SU-DHL-6 (cell line): ENCODE measurements at regions not wholly inside any gene's neighbourhood (a gene's known extent, or its start where the extent isn't known, plus 50 kb on each side); places are given as distances from the start of the nearest gene placed in this dataset.

Source experiments
- H2AFZ ChIP-seq: fragments of 200-600 bp; sonication (generic); 2 replicates; pipeline ENCODE4 v1.6.1; 2014; ENCODE audit warnings: low read depth, mild to moderate bottlenecking, moderate library complexity, mixed read lengths, antibody characterized with exemption, low read length; ENCODE audit not compliant: severe bottlenecking
- H3F3A ChIP-seq: fragments of 200-600 bp; shearing (Covaris generic); 2 replicates; pipeline ENCODE4 v1.6.0; 2016; ENCODE audit warnings: antibody characterized with exemption, mild to moderate bottlenecking; ENCODE audit not compliant: insufficient read depth
- H3K27ac ChIP-seq: fragments of 200-600 bp; sonication (generic); 2 replicates; pipeline ENCODE4 v1.5.1; 2016; ENCODE audit warnings: low read depth, mild to moderate bottlenecking, low read length, moderate library complexity, mixed read lengths
- H3K27me3 ChIP-seq: fragments of 200-600 bp; sonication (generic), shearing (Covaris generic); 2 replicates; pipeline ENCODE4 v1.6.0; 2014; ENCODE audit warnings: mild to moderate bottlenecking, low read length
- H3K36me3 ChIP-seq: fragments of 200-600 bp; sonication (generic); 2 replicates; pipeline ENCODE4 v1.6.1; 2014; ENCODE audit warnings: mild to moderate bottlenecking, low read length, mixed read lengths
- H3K4me2 ChIP-seq: fragments of 300-600, 200-600 bp; shearing (Covaris generic), sonication (generic); 2 replicates; pipeline ENCODE4 v1.6.0; 2014; ENCODE audit warnings: low read length, low read depth, mild to moderate bottlenecking; ENCODE audit not compliant: poor library complexity, severe bottlenecking
- H3K4me3 ChIP-seq: fragments of 200-600 bp; sonication (generic); 2 replicates; pipeline ENCODE4 v1.5.1; 2014; ENCODE audit warnings: antibody characterized with exemption, low read length, mild to moderate bottlenecking, mixed read lengths; ENCODE audit not compliant: insufficient read depth, poor library complexity, severe bottlenecking
- H3K79me2 ChIP-seq: fragments of 200-600 bp; sonication (generic); 2 replicates; pipeline ENCODE4 v1.6.1; 2014; ENCODE audit warnings: mild to moderate bottlenecking, low read length, moderate library complexity; ENCODE audit not compliant: insufficient read depth
- H3K9ac ChIP-seq: fragments of 200-600 bp; sonication (generic); 2 replicates; pipeline ENCODE4 v1.7.0; 2014; ENCODE audit warnings: mild to moderate bottlenecking, low read length
- H3K9me2 ChIP-seq: fragments of 200-600 bp; sonication (generic); replicated peaks from 2 replicates; pipeline ENCODE4 v1.6.1; 2014; ENCODE audit warnings: low read length; ENCODE audit not compliant: insufficient read depth
- H3K9me3 ChIP-seq: fragments of 200-600 bp; sonication (generic); 2 replicates; pipeline ENCODE4 v1.6.1; 2014; ENCODE audit warnings: low read length, mixed read lengths; ENCODE audit not compliant: insufficient read depth
- H4K20me1 ChIP-seq: fragments of 200-600 bp; sonication (generic); 2 replicates; pipeline ENCODE4 v1.6.1; 2014; ENCODE audit warnings: low read depth, mild to moderate bottlenecking, antibody characterized with exemption, low read length, moderate library complexity, mixed read lengths
- EZH2phosphoT487 ChIP-seq: fragments of 200-600 bp; sonication (generic), shearing (Covaris generic); conservative IDR thresholded peaks from 2 replicates; pipeline ENCODE4 v1.6.1; 2018; ENCODE audit warnings: mild to moderate bottlenecking, antibody characterized with exemption, low read length, moderate library complexity, mixed read lengths
- TF ChIP-seq, protein P1 (sequence below): fragments of 200-600 bp; sonication (generic); IDR thresholded peaks from one replicate; pipeline ENCODE4 v1.5.1; 2017; ENCODE audit warnings: antibody characterized with exemption, mild to moderate bottlenecking, low read length, moderate library complexity; ENCODE audit not compliant: insufficient read depth, poor library complexity, severe bottlenecking

DNA sequence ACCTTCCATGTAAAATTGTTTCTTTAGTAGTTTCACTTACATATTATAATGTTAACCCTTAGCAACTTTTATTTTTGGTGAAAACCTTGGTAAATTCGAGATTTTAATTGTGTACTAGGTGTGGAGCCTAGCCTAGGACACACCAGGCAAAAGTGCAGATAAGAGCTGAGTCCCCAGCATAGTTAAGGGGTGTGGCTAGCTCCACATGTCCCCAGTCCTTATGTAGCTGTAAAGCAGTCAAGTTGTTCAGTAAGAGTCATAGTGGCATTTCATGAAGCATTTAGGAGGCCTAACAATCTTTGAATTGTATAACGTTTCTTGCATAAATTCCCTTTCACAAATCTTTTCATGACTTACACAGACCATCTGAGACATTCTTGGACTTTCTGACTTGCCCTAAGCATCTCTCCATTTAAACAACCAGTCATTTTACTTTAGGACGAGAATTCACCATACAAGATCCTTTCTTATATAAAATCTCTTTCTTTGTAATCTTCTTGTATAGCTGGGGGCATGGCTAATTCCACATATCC, 53.8 kb upstream of the INHBA start:
- H3K27ac ChIP-seq: no peak overlapping the region
- no peaks in the 10 kb centered on the region for H3K79me2 ChIP-seq
- H3K9me3 ChIP-seq: peaks cover 38% of the 10 kb centered on the region; the same call in 1 of the 2 replicates
- TF ChIP-seq, protein P1, sequence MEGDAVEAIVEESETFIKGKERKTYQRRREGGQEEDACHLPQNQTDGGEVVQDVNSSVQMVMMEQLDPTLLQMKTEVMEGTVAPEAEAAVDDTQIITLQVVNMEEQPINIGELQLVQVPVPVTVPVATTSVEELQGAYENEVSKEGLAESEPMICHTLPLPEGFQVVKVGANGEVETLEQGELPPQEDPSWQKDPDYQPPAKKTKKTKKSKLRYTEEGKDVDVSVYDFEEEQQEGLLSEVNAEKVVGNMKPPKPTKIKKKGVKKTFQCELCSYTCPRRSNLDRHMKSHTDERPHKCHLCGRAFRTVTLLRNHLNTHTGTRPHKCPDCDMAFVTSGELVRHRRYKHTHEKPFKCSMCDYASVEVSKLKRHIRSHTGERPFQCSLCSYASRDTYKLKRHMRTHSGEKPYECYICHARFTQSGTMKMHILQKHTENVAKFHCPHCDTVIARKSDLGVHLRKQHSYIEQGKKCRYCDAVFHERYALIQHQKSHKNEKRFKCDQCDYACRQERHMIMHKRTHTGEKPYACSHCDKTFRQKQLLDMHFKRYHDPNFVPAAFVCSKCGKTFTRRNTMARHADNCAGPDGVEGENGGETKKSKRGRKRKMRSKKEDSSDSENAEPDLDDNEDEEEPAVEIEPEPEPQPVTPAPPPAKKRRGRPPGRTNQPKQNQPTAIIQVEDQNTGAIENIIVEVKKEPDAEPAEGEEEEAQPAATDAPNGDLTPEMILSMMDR: no peak
- no peak for TF ChIP-seq EZH2phosphoT487
- H3K9ac ChIP-seq: no peak overlapping the region
- H2AFZ ChIP-seq: no peak overlapping the region
- H3K36me3 ChIP-seq: no peaks in the 10 kb centered on the region; the same call in 1 of the 2 replicates
- no peaks in the 10 kb centered on the region for H3F3A ChIP-seq
- no peak overlapping the region for H3K4me3 ChIP-seq
- no peaks in the 10 kb centered on the region for H4K20me1 ChIP-seq
- H3K4me2 ChIP-seq: no peak overlapping the region
- no peaks in the 10 kb centered on the region for H3K9me2 ChIP-seq
- H3K27me3 ChIP-seq: no peaks in the 10 kb centered on the region

DNA sequence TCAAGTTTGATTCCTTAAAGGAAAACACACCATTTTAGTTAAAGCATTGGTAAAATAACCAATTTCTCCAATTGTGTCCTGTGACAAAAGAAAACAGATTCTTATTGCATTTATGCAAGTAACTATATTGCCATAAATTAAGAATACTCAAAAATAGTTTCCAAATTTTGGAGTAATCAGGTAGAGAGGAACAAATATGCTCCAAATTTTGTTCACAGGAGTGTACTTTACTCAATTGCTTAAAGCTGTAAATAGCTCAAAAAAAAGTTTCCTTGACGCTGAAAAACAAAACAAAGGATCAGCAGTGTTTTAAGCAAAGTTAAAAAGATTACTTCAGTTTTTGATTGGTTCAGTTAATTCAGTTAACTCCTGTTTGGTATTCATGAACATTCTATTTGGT, 52.2 kb upstream of the INHBA start:
- Histone ChIP-seq H3K27ac (no peak overlapping the region), H3K36me3 (no peaks in the 10 kb centered on the region), H3K27me3 (no peaks in the 10 kb centered on the region), H3K4me3 (no peak overlapping the region), H3K4me2 (no peak overlapping the region), H2AFZ (no peak overlapping the region), H3K9me2 (no peaks in the 10 kb centered on the region), H4K20me1 (no peaks in the 10 kb centered on the region), H3K9ac (no peak overlapping the region), H3K79me2 (no peaks in the 10 kb centered on the region), H3F3A (no peaks in the 10 kb centered on the region), H3K9me3 (peaks cover 42% of the 10 kb centered on the region; the same call in 1 of the 2 replicates)
- no peak for TF ChIP-seq EZH2phosphoT487
- TF ChIP-seq, protein P1: no peak

DNA sequence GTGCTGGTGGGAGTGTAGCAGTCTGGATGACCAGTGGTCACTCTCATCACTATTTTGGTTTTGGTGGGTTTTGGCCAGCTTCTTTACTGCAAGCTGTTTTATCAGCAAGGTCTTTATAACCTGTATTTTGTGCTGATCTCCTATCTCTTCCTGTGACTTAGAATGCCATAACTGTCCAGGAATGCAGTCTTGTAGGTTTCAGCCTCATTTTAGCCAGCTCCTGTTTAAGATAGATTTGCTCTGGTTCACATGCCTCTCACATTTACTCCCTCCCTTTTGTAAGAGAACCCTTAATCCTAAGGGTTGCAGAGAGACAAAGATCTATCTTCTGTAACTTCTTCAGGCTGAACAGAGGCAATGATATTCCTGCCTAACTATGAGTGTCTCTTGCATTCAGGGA, 51.2 kb upstream of the INHBA start:
- Histone ChIP-seq H4K20me1 (no peaks in the 10 kb centered on the region), H3K9ac (no peak overlapping the region), H2AFZ (no peak overlapping the region), H3K4me2 (no peak overlapping the region), H3K9me3 (peaks cover 42% of the 10 kb centered on the region; the same call in 1 of the 2 replicates), H3K27me3 (no peaks in the 10 kb centered on the region), H3K36me3 (no peaks in the 10 kb centered on the region), H3K4me3 (no peak overlapping the region), H3K9me2 (no peaks in the 10 kb centered on the region), H3F3A (no peaks in the 10 kb centered on the region), H3K79me2 (no peaks in the 10 kb centered on the region), H3K27ac (no peak overlapping the region)
- TF ChIP-seq, protein P1: no peak
- no peak for TF ChIP-seq EZH2phosphoT487
